ENCODE measurements at regions not wholly inside any gene's neighbourhood (a gene's known extent, or its start where the extent isn't known, plus 50 kb on each side); places are given as distances from the start of the nearest gene placed in this dataset.
A peak's percentile ranks its signal among the peaks of the same experiment; 100 is the strongest.

DNA sequence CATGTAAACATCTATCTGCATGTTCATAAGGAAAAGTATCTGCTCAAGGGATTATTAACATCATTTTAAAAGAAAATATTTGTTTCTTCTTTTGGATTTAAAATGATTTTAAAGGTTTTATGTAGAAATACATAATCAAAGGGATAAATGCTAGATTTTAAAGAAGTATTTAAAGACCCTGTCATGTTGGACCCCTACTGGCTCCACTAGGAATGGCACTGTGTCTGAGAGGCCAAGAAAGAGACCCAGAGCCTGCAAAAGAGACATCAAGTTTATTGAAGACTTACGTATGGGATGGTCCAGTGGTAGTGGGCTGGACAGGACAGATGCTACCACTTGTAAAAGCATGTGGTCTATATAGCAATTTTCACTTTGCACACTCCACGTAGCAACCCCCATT is 78.7 kb upstream of the PCDH18 start:
- H4K5ac ChIP-seq (ENCODE audit: low read depth, low read length), result peak overlapping the region; percentile 4; the same call in 1 of the 2 replicates
- POLR2A ChIA-PET (ENCODE audit: unreplicated experiment), result no interaction called here
- dilution Hi-C loops (cut with HindIII; ENCODE audit: low sequenced_read_pairs, unreplicated experiment) (no loop called here), intact Hi-C loops (cut with micrococcal nuclease) (loop anchor here (5.0 kb wide), 1 partner anchor 41 kb away; no protein-coding TSS in a partner anchor), in situ Hi-C loops (cut with MboI; ENCODE audit: low sequenced_read_pairs) (no loop called here)
- H3K4me2 ChIP-seq (ENCODE audit: low read depth, low read length), result no peak overlapping the region
- no peaks in the 10 kb centered on the region for H3K79me1 ChIP-seq (ENCODE audit: low read depth in 1 of 2, low read length in 2 of 2)
- H3K56ac ChIP-seq (ENCODE audit: extremely low read depth, insufficient read depth, low read length), result no peak overlapping the region
- peak overlapping the region; percentile 47; the same call in 1 of the 2 replicates for H3K27ac ChIP-seq (ENCODE audit: insufficient read depth, low read length)
- H3K4ac ChIP-seq (ENCODE audit: low read depth, low read length), result peak overlapping the region; percentile 64
- H3K27me3 ChIP-seq (ENCODE audit: control insufficient read depth, insufficient read depth, low read length), result no peaks in the 10 kb centered on the region
- H3K4me1 ChIP-seq (ENCODE audit: control insufficient read depth, insufficient read depth, low read length), result peaks cover 9% of the 10 kb centered on the region
- no peak overlapping the region for H3K9ac ChIP-seq (ENCODE audit: low read depth, low read length)
- DNase-seq (peak; percentile 19), ATAC-seq (ENCODE audit: low read depth) (no peak)
- no peak overlapping the region for H2AFZ ChIP-seq (replicated peaks; ENCODE audit: low read length, poor library complexity)
- H2BK5ac ChIP-seq (ENCODE audit: low read depth, low read length, poor library complexity, severe bottlenecking), result peak overlapping the region; percentile 98
- BruUV-seq (replicated peaks), result no TSS peak
- H3K9me1 ChIP-seq (ENCODE audit: insufficient read depth, low read length), result peaks cover 4% of the 10 kb centered on the region; the same call in 1 of the 2 replicates
- no peaks in the 10 kb centered on the region for H4K20me1 ChIP-seq (ENCODE audit: insufficient read depth, low read length)
- peak overlapping the region; percentile 46 for H2BK20ac ChIP-seq (ENCODE audit: low read depth, low read length)
- H3K18ac ChIP-seq (ENCODE audit: low read depth, low read length), result peak overlapping the region; percentile 44
- peak overlapping the region; percentile 85 for H2AK5ac ChIP-seq (ENCODE audit: low read depth, low read length)
- peak overlapping the region; percentile 59 for H3K14ac ChIP-seq (replicated peaks; ENCODE audit: low read depth, low read length)
- peak overlapping the region; percentile 74 for H4K91ac ChIP-seq (ENCODE audit: insufficient read depth, low read depth, low read length)
- WGBS, 2 experiments (ENCODE audit: extremely low coverage in 2 of 2, insufficient read length in 1 of 2), result no CpG with 5 or more reads among the region's 2 CpGs
- no peak overlapping the region for H2AK9ac ChIP-seq (replicated peaks; ENCODE audit: low read depth, low read length, poor library complexity)
- peak overlapping the region; percentile 21; the same call in 1 of the 2 replicates for H3K23ac ChIP-seq (ENCODE audit: low read depth, low read length)
- H2BK15ac ChIP-seq (ENCODE audit: low read depth, low read length), result peak overlapping the region; percentile 96
- peak overlapping the region; percentile 52 to 79 for H4K8ac ChIP-seq (ENCODE audit: low read depth in 2 of 2, low read length in 2 of 2)
- H3K36me3 ChIP-seq (ENCODE audit: control insufficient read depth, insufficient read depth, low read length), result no peaks in the 10 kb centered on the region
- no peak for TF ChIP-seq CHD1 (IDR thresholded peaks at IDR 0.05; ENCODE audit: low read depth, low read length)
- TF ChIP-seq SMC3 (IDR thresholded peaks at IDR 0.05; ENCODE audit: low read depth, low read length), result no peak
- TF ChIP-seq RAD21 (IDR thresholded peaks at IDR 0.05; ENCODE audit: low read length), result 0 out of 2 replicates have a peak, but pooled peaks have one; percentile 18
- TF ChIP-seq, protein P1, sequence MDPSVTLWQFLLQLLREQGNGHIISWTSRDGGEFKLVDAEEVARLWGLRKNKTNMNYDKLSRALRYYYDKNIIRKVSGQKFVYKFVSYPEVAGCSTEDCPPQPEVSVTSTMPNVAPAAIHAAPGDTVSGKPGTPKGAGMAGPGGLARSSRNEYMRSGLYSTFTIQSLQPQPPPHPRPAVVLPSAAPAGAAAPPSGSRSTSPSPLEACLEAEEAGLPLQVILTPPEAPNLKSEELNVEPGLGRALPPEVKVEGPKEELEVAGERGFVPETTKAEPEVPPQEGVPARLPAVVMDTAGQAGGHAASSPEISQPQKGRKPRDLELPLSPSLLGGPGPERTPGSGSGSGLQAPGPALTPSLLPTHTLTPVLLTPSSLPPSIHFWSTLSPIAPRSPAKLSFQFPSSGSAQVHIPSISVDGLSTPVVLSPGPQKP (IDR thresholded peaks at IDR 0.05; ENCODE audit: borderline replicate concordance, low read depth, low read length), result no peak
- no peak for TF ChIP-seq POLR2A (IDR thresholded peaks at IDR 0.05; ENCODE audit: low read depth, low read length)
- TF ChIP-seq RCOR1 (IDR thresholded peaks at IDR 0.05; ENCODE audit: insufficient replicate concordance, low read length), result no peak
- TF ChIP-seq CEBPB (IDR thresholded peaks at IDR 0.05; ENCODE audit: low read depth, low read length), result no peak
- no peak for TF ChIP-seq RFX5 (IDR thresholded peaks at IDR 0.05; ENCODE audit: low read depth, low read length)
- no peak for TF ChIP-seq MXI1 (IDR thresholded peaks at IDR 0.05; ENCODE audit: borderline replicate concordance, low read depth, low read length)
- TF ChIP-seq MAZ (IDR thresholded peaks at IDR 0.05; ENCODE audit: borderline replicate concordance, low read depth, low read length), result no peak
- TF ChIP-seq, protein P2, sequence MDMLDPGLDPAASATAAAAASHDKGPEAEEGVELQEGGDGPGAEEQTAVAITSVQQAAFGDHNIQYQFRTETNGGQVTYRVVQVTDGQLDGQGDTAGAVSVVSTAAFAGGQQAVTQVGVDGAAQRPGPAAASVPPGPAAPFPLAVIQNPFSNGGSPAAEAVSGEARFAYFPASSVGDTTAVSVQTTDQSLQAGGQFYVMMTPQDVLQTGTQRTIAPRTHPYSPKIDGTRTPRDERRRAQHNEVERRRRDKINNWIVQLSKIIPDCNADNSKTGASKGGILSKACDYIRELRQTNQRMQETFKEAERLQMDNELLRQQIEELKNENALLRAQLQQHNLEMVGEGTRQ (IDR thresholded peaks at IDR 0.05; ENCODE audit: low read depth, low read length), result no peak
- TF ChIP-seq, protein P3, sequence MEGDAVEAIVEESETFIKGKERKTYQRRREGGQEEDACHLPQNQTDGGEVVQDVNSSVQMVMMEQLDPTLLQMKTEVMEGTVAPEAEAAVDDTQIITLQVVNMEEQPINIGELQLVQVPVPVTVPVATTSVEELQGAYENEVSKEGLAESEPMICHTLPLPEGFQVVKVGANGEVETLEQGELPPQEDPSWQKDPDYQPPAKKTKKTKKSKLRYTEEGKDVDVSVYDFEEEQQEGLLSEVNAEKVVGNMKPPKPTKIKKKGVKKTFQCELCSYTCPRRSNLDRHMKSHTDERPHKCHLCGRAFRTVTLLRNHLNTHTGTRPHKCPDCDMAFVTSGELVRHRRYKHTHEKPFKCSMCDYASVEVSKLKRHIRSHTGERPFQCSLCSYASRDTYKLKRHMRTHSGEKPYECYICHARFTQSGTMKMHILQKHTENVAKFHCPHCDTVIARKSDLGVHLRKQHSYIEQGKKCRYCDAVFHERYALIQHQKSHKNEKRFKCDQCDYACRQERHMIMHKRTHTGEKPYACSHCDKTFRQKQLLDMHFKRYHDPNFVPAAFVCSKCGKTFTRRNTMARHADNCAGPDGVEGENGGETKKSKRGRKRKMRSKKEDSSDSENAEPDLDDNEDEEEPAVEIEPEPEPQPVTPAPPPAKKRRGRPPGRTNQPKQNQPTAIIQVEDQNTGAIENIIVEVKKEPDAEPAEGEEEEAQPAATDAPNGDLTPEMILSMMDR (conservative IDR thresholded peaks at IDR 0.05; ENCODE audit: low read depth, low read length), result peak; percentile 32; the same call in 1 of the 2 replicates
- TF ChIP-seq BHLHE40 (IDR thresholded peaks at IDR 0.05; ENCODE audit: low read depth, low read length), result no peak
- no peak for TF ChIP-seq FOS (IDR thresholded peaks at IDR 0.05; ENCODE audit: low read depth, low read length)
- H3K9me3 ChIP-seq (ENCODE audit: control insufficient read depth, insufficient read depth, low read length), result no peaks in the 10 kb centered on the region
- CTCF ChIA-PET, result no interaction called here
- peak overlapping the region; percentile 76 for H2BK120ac ChIP-seq (ENCODE audit: low read depth, low read length)
- no peak overlapping the region for H3K4me3 ChIP-seq (ENCODE audit: insufficient read depth, low read depth, low read length)

All from IMR-90 (cell line).